Endothelial cell of umbilical vein (primary cell): ENCODE measurements at regions not wholly inside any gene's neighbourhood (a gene's known extent, or its start where the extent isn't known, plus 50 kb on each side); places are given as distances from the start of the nearest gene placed in this dataset.

Experiments used
- EZH2 ChIP-seq: IDR thresholded peaks from 2 replicates; pipeline ENCODE4 v1.6.1; 2012; ENCODE audit warnings: borderline replicate concordance, low read depth, mild to moderate bottlenecking, moderate library complexity, low read length, inconsistent platforms; ENCODE audit not compliant: severe bottlenecking
- GATA2 ChIP-seq: IDR thresholded peaks from 2 replicates; pipeline ENCODE4 v1.7.0; 2011; ENCODE audit warnings: low read depth, mild to moderate bottlenecking, moderate library complexity, mixed read lengths, low read length; ENCODE audit not compliant: insufficient read length, insufficient read depth
- JUN ChIP-seq: IDR thresholded peaks from 2 replicates; pipeline ENCODE4 v1.6.1; 2011; ENCODE audit warnings: borderline replicate concordance, low read depth; ENCODE audit not compliant: insufficient read length, insufficient read depth
- MYC ChIP-seq: IDR thresholded peaks from one replicate; pipeline ENCODE4 v1.6.1; 2011; ENCODE audit warnings: mild to moderate bottlenecking, low read depth, low read length
- POLR2A ChIP-seq: IDR thresholded peaks from 2 replicates; pipeline ENCODE4 v1.6.1; 2012; ENCODE audit warnings: low read depth, mild to moderate bottlenecking, control low read depth, low read length
- POLR2AphosphoS5 ChIP-seq: IDR thresholded peaks from 2 replicates; pipeline ENCODE4 v1.6.1; 2012; ENCODE audit warnings: low read depth, mild to moderate bottlenecking, control low read depth, low read length, moderate library complexity; ENCODE audit not compliant: insufficient read depth
- TF ChIP-seq, protein P1 (sequence below), 2 donors: IDR thresholded peaks; 1 replicate in 1 of 2; 2 replicates in 1 of 2; pipeline ENCODE4 v1.5.1; 2011; ENCODE audit warnings: low read length in 2 of 2, mild to moderate bottlenecking in 2 of 2, moderate library complexity in 2 of 2, control low read depth in 1 of 2, inconsistent platforms in 1 of 2, low read depth in 1 of 2; ENCODE audit not compliant: insufficient read depth in 1 of 2; ENCODE audit errors: extremely low read depth in 1 of 2
- TF ChIP-seq, protein P2 (sequence below): IDR thresholded peaks from 2 replicates; pipeline ENCODE4 v1.6.1; 2011; ENCODE audit not compliant: insufficient read depth, insufficient read length

- TF ChIP-seq POLR2AphosphoS5 (peak; percentile 64), JUN (no peak), EZH2 (no peak), POLR2A (no peak), MYC (no peak), GATA2 (peak; percentile 76)
- TF ChIP-seq, protein P1, sequence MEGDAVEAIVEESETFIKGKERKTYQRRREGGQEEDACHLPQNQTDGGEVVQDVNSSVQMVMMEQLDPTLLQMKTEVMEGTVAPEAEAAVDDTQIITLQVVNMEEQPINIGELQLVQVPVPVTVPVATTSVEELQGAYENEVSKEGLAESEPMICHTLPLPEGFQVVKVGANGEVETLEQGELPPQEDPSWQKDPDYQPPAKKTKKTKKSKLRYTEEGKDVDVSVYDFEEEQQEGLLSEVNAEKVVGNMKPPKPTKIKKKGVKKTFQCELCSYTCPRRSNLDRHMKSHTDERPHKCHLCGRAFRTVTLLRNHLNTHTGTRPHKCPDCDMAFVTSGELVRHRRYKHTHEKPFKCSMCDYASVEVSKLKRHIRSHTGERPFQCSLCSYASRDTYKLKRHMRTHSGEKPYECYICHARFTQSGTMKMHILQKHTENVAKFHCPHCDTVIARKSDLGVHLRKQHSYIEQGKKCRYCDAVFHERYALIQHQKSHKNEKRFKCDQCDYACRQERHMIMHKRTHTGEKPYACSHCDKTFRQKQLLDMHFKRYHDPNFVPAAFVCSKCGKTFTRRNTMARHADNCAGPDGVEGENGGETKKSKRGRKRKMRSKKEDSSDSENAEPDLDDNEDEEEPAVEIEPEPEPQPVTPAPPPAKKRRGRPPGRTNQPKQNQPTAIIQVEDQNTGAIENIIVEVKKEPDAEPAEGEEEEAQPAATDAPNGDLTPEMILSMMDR (IDR thresholded peaks at IDR 0.05; ENCODE audit: extremely low read depth in 1 of 2, insufficient read depth in 1 of 2, low read depth in 1 of 2, low read length in 2 of 2): no peak
- TF ChIP-seq, protein P2, sequence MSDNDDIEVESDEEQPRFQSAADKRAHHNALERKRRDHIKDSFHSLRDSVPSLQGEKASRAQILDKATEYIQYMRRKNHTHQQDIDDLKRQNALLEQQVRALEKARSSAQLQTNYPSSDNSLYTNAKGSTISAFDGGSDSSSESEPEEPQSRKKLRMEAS: no peak
Measured at GRCh38 chr10:33661580-33662336, 327.3 kb upstream of the NRP1 start.
